Stimulated activated CD4-positive, alpha-beta T cell treated with anti-CD3 and anti-CD28 coated beads, Interleukin-4, amount 100 ng/mL, for 1 hour (primary cell): ENCODE measurements at regions not wholly inside any gene's neighbourhood (a gene's known extent, or its start where the extent isn't known, plus 50 kb on each side); places are given as distances from the start of the nearest gene placed in this dataset.

Source experiments
- DNase-seq: peaks from one replicate; pipeline ENCODE4 v3.0.0-alpha.2; 2020

- DNase-seq = no peak
Observed at GRCh38 chr12:90899456-90900182, 55.4 kb downstream of the CCER1 start.

- DNase-seq = no peak
Observed at GRCh38 chr12:90897986-90898385, 57.0 kb downstream of the CCER1 start.

GRCh38 chr12:90897316-90897715, 57.7 kb downstream of the CCER1 start:
- DNase-seq = no peak

- DNase-seq = no peak
Observed at GRCh38 chr12:90896821-90897220, 58.2 kb downstream of the CCER1 start.

DNA sequence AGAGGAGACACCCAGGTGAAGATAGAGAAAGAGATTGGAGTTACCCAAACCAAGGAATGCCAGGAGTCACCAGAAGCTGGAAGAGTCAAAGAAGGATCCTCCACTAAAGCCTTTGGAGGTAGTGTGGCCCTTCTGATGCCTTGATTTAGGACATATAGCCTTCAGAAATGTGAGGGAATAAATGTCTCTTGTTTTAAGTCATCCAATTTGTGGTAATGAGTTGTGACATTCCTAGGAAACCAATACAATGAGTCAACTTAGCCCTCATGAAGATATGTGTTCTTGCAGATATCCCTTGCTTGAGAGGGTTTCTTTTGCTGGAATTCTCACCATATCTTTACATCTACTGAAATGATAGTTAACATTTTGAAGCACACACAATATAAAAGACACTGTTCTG, 58.8 kb downstream of the CCER1 start:
- DNase-seq = no peak

GRCh38 chr12:90888316-90888715, 66.7 kb downstream of the CCER1 start:
- no peak for DNase-seq

DNA sequence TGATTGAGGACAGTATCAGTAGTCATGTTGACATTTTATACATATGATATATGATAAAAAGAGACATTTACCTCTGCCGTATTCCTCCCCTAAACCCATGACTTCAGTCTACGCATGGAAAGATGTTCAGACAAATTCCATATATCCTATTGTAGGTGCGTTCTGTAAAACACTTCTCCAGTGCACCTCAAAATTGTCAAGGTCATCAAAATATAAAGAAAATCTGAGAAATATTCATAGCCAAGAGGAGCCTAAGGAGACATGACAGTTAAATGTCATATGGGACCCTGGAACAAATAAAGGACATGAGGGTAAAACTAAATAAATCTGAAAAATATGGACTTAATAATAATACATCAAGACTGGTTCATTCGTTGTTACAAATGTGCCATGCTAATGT, 71.5 kb downstream of the CCER1 start:
- DNase-seq = no peak

DNA sequence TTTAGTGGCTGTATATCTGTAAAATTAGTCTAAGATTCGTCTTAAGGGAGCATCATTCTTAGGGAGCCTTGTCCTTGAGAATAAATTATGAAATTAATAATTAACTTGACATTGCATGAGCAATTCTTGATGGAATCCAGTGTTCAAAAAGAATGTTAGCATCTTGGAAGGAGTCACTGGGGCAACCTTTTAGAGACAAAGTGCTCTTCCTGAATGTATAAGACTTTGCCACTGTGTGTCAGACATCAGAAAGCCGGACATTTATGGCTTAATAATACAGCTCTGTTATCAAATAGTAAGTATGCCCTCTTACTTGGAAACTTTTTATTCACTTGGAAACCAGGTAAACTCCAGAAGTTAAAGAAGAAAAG, 83.3 kb downstream of the CCER1 start:
- DNase-seq = no peak

DNA sequence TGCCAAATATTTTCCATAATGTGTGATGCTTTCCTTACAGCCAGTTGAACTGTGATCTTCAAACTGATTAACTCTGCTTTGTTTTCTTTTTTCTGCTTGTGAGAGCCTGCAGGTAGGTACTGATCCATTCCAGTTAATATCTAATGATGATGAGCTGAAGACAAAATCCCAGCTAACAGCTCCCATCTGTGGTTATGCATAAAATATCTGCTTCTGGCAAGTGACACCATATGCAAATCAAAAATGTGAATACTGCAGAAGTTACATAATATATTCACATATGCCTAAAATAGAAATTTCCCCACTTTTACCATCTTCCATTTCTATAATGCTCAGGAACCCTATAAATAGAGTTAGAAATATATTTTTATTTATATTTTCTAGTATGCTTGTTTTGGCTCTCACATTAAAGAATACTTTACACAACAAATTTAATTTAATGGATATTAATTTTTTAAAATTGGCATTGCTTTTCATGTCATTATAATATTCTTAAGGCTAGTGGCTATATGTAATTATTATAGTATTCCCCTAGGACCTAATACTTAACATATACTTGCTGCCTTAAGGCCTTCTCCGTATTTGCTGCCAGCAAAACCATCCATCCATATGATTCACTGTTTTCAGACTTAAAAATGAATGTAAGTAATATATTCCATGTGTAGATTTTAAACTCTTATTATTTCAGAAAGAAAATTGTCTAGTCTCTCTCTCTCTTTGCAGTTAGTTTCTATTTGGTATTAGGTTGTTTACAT, 83.8 kb downstream of the CCER1 start:
- DNase-seq = no peak

GRCh38 chr12:90868626-90869025, 86.3 kb downstream of the CCER1 start:
- no peak for DNase-seq

DNA sequence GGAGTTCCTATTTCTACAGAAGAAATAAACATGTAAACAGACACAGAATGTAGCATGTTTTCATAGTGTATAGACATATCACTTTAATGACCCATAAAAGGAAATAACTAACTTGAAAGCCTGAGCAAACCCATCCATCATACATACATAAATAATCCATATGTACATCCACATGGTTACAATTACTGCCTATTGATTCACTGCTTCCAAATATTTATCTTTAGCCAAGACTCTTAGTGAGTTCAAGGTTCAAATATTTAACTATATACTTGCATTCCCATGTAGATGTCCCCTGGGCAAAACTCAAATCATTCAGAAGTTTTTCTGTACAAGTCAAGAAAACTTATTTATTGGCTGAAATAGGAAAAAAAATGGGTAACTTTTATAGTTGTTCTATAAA, 95.4 kb downstream of the CCER1 start:
- no peak for DNase-seq

- DNase-seq = no peak
Observed at GRCh38 chr12:90858252-90858651, 96.7 kb downstream of the CCER1 start.

- DNase-seq = no peak
Observed at GRCh38 chr12:90855534-90855933, 99.4 kb downstream of the CCER1 start.

GRCh38 chr12:90854136-90854689, 100.8 kb downstream of the CCER1 start:
- DNase-seq = no peak

GRCh38 chr12:90851800-90852718, 102.9 kb downstream of the CCER1 start:
- no peak for DNase-seq

- no peak for DNase-seq
Observed at GRCh38 chr12:90842477-90842876, 112.5 kb downstream of the CCER1 start.

DNA sequence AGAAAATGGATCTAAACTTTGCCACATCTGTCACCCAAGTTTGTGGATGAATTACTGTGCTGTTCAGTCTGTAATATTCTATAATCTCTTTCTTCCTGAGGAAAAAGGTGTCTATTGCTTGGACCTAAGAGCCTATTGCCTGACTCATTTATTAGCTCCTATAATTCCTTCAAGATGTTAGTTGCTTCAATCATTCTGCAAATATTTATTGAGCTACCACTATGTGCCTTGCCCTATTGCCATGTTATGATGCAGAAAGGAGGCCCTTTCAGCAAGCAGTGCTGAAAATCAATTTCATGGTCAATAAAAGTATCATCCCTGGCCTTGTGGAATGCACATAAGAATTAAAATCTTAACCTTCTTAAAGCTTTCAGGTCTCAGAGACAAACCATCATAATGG, 113.6 kb downstream of the CCER1 start:
- DNase-seq = no peak

DNA sequence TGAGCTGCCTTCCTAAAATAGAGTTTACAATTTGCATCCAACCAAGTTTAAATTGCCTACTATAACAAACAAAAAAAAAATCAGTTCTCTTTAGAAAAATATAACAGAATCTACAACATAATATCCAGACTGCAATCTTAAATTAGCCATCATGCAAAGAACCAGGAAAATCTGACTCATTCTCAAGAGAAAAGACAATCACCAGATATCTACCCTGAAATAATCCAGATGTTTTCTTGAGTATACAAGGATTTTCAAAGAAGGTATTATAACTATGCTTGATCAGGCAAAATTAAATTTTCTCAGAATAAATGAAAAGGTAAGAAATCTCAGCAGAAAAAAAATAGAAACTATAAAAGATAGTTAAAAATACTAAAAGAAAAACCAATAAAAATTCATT, 115.6 kb downstream of the CCER1 start:
- DNase-seq = no peak

GRCh38 chr12:90836689-90837088, 118.3 kb downstream of the CCER1 start:
- no peak for DNase-seq

- DNase-seq = no peak
Observed at GRCh38 chr12:90833228-90833627, 121.7 kb downstream of the CCER1 start.

- no peak for DNase-seq
Observed at GRCh38 chr12:90832427-90832826, 122.5 kb downstream of the CCER1 start.

- no peak for DNase-seq
Observed at GRCh38 chr12:90831712-90832111, 123.3 kb downstream of the CCER1 start.

DNA sequence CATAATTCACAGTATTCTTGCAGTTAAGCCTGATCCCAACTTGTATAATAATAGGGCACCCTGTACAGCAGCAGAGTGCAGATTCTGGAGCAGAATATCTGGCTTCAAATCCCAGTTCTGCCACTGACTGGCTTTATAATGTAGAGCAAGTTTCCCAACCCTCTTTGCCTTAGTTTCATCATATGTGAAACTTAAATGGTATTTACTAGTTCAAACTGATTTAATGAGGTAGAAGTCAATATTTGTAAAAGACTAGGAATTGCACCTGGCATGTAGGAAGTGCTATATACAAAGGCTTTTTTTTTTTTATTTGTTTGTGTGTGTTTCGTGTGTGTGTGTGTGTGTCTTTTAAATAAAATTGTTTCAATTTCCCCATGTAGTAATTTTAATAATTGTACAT, 125.9 kb downstream of the CCER1 start:
- no peak for DNase-seq
